ENCODE measurements at regions not wholly inside any gene's neighbourhood (a gene's known extent, or its start where the extent isn't known, plus 50 kb on each side); places are given as distances from the start of the nearest gene placed in this dataset.

- in situ Hi-C loops (cut with HindIII; ENCODE audit: low sequenced_read_pairs), result no loop called here
- DNase-seq (ENCODE audit: low spot score), result no peak
These were observed 179.3 kb upstream of the MGAT5 start for GRCh38 chr2:134074619-134075018.

GRCh38 chr2:134075204-134075603 lies 178.7 kb upstream of the MGAT5 start:
- DNase-seq (ENCODE audit: low spot score), result no peak
- in situ Hi-C loops (cut with HindIII; ENCODE audit: low sequenced_read_pairs), result no loop called here

- no peak for DNase-seq (ENCODE audit: low spot score)
- in situ Hi-C loops (cut with HindIII; ENCODE audit: low sequenced_read_pairs), result no loop called here
These were observed 175.5 kb upstream of the MGAT5 start for GRCh38 chr2:134078354-134078753.

GRCh38 chr2:134079373-134079772 lies 174.5 kb upstream of the MGAT5 start:
- DNase-seq (ENCODE audit: low spot score), result no peak
- in situ Hi-C loops (cut with HindIII; ENCODE audit: low sequenced_read_pairs), result no loop called here

DNA sequence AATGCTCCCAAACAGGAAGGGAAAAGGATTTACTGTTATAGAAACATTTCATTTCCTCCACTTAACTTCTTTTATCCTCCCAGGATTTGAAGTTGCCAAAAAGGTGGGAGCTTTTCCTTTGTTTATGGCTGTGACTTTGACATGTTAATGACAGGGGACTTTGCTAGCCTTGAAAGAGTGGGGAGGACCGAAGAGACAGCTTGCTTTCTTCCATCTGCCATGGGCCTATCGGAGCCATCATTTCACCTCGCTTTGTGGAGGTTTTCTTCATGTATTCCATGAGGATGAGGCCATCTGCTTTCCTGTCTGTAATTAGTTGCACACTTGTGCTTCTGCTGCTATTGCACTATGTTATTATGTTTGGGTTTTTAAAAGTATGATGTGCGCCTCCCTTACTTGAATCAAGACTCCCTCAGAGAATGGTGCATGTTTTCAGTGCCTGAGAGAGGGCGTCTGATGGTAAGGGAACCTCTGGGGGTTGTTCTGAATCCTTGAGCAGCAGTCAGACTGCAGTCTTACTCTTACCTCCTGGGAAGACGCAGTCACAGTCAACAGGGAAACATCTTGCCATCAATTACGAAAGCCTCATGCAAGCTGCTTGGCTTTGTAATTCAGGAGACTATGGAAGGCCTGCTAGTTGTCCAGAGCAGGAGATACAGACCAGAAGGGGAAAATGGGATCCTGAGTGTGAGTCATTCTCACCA lies 173.3 kb upstream of the MGAT5 start:
- in situ Hi-C loops (cut with HindIII; ENCODE audit: low sequenced_read_pairs), result no loop called here

DNA sequence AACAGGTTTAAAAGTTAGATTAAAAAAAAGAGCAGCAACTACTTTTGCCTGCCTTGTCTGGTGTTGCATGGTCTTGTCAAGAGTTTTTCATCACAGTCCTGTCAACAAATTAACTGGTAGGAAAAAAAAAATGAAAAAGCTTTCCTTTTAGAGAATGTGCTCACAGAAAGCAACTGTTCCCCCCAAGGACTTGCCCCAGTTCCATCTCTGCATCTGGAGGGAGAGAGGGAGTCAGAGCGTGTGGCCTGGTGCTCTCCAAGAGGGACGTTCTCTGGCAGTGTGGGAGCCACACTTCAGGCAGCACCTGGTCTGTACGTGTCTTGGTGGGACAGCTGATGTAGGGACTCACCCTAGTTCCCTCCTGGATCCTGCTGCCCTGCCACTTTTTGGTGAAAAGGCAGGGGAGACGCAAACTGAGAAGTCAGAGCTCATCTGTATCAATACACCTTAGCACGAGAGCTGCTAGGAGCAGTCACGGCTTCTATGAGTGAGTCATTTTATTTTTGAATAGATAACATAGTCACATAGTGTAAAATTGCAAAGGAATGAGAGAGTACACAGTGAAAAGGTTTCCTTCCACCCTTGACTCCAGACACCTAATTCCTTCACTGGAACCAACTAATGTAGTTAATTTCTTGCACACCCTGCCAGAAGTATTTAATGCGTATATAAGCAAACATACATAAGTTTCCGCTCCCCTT lies 172.5 kb upstream of the MGAT5 start:
- no peak for DNase-seq (ENCODE audit: low spot score)
- in situ Hi-C loops (cut with HindIII; ENCODE audit: low sequenced_read_pairs), result no loop called here

More for the DNA sequence above, 173.3 kb upstream of the MGAT5 start:
- peak; percentile 27 for DNase-seq (ENCODE audit: low spot score)

GRCh38 chr2:134083548-134083947 lies 170.3 kb upstream of the MGAT5 start:
- in situ Hi-C loops (cut with HindIII; ENCODE audit: low sequenced_read_pairs), result no loop called here
- no peak for DNase-seq (ENCODE audit: low spot score)

DNA sequence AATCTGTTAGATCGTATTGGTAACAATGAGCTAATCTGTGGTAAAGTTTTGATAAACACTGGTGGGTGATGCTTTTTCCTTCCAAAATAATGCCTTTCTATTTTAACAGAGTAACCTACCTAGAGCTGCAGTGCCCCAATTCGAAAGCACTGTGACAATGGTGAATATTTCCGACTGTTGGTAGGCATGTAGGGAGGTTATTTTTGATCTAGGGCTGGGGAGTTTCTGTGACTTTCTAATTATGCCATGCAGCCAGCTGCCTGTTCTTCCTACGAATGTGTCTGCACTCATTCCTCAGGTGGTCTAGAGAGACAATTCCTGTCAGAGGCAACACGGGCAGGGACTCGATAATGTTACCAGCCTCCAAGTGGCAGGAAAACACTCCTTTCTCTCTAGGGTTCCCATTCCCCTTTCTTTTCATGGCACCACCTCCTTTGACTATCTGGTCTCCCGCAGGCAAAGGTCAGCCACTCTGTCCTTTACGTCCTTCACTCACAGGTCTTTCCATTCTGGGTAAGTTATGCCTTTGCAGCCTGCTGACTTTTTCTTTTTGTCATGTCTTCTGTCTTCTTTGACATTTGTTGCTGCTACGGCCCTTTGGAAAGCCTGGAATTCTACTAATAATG lies 167.2 kb upstream of the MGAT5 start:
- in situ Hi-C loops (cut with HindIII; ENCODE audit: low sequenced_read_pairs), result no loop called here
- no peak for DNase-seq (ENCODE audit: low spot score)

DNA sequence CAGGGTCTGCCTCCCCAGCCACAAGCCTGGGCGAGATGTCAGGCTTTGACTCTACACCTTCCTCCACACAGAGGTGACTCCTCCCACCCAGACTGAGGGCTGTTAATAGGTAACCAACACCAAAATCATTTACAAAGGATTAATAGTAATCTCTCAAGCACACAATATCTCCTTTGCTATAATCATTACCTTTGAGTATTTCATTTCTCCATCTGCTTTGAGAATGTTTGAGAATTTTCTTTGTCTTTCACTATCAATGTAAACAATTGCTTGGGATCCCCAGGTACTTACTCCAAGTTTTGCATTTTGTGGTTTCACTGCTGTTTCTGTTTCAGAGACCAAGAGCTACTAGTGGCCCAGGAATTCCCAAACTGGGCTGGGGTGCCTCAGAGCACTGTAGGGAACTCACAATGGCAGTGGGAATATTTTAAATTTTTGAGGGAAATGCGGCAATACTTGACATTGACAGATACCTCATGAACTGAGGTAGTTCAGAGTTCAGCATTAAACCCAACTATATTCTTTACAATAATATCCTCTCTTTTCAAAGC lies 166.4 kb upstream of the MGAT5 start:
- no peak for DNase-seq (ENCODE audit: low spot score)
- in situ Hi-C loops (cut with HindIII; ENCODE audit: low sequenced_read_pairs), result no loop called here

DNA sequence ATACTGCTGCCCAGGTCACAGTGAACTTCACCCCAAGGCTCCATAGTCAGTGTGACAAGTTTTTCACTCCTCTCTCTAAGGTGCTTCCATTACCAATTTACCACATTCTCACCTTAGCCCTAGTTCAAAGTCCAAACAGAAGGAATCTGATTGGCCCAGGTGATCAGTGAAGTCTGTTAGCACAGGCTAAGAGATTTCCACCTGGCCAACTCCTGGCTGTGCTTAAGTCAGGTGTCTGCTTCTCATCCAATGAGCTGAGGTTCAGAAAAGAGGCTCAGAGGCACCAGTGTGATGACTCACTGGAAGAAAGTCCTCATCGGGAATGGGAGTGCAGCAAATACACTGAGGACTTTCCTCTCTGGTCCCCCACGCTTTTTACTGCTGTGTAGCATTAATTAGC lies 164.4 kb upstream of the MGAT5 start:
- no peak for DNase-seq (ENCODE audit: low spot score)
- in situ Hi-C loops (cut with HindIII; ENCODE audit: low sequenced_read_pairs), result no loop called here

GRCh38 chr2:134097740-134098139 lies 156.1 kb upstream of the MGAT5 start:
- in situ Hi-C loops (cut with HindIII; ENCODE audit: low sequenced_read_pairs), result no loop called here

GRCh38 chr2:134098321-134098720 lies 155.6 kb upstream of the MGAT5 start:
- in situ Hi-C loops (cut with HindIII; ENCODE audit: low sequenced_read_pairs), result no loop called here
- no peak for DNase-seq (ENCODE audit: low spot score)

More at GRCh38 chr2:134097740-134098139, 156.1 kb upstream of the MGAT5 start:
- no peak for DNase-seq (ENCODE audit: low spot score)

DNA sequence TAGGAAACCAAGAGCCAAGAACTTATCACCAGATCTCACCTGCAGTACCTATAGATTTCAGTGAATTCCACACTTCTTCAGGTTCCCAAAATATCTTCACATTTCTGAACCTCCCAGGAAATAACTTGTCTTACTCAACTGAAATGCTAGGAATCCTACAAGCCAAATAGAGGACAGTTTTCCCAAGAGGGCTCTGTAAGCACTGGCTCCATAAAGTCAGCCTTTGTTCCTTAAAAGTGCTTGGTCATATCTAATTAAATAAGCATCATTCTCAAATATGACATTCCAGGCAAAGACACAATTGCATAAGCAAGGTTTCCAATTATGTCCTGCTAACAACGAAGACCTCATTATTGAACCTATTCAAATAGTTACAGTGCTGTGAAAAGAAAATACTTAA lies 154.6 kb upstream of the MGAT5 start:
- in situ Hi-C loops (cut with HindIII; ENCODE audit: low sequenced_read_pairs), result no loop called here
- DNase-seq (ENCODE audit: low spot score), result no peak

DNA sequence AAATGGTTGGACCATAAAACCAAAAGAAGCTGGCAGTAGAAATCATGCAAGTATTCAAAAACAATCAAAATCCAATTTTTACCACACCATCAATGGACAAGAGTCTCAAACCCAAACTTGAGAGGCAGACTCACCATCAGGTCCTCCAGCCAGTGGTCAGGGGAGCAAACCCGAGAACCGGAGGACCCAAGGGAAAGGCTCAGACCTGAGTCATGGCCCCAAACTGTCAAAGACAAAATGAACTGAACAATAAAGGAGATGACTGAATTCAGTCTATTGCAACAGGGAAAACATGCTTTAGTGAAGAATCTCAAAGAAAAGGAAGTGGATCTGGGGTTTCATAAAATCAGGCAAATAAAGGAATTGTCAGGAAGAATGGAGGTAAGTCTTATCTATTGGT lies 150.7 kb upstream of the MGAT5 start:
- DNase-seq (ENCODE audit: low spot score), result no peak
- in situ Hi-C loops (cut with HindIII; ENCODE audit: low sequenced_read_pairs), result no loop called here

GRCh38 chr2:134104754-134105153 lies 149.1 kb upstream of the MGAT5 start:
- DNase-seq (ENCODE audit: low spot score), result no peak
- in situ Hi-C loops (cut with HindIII; ENCODE audit: low sequenced_read_pairs), result no loop called here

DNA sequence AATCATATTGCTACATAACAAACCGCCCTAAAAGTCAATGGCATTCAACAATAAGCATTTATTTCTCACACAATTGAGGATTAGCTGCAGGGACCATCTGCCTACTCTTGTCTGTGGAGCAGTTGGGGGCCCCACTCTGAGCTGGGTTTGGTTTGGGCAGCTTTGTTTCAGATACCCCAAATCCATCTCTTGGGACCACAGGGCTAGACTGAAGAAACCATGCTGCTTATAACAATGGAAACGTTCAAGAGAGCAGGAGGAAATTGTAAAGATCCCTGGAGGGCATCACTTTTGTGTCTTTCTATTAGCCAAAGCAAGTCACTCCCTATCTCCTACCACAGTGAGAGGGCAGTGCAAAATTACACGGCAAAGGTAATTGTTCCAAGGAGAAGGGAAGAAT lies 146.5 kb upstream of the MGAT5 start:
- no peak for DNase-seq (ENCODE audit: low spot score)
- in situ Hi-C loops (cut with HindIII; ENCODE audit: low sequenced_read_pairs), result no loop called here

GRCh38 chr2:134108113-134108512 lies 145.8 kb upstream of the MGAT5 start:
- in situ Hi-C loops (cut with HindIII; ENCODE audit: low sequenced_read_pairs), result no loop called here
- DNase-seq (ENCODE audit: low spot score), result no peak

DNA sequence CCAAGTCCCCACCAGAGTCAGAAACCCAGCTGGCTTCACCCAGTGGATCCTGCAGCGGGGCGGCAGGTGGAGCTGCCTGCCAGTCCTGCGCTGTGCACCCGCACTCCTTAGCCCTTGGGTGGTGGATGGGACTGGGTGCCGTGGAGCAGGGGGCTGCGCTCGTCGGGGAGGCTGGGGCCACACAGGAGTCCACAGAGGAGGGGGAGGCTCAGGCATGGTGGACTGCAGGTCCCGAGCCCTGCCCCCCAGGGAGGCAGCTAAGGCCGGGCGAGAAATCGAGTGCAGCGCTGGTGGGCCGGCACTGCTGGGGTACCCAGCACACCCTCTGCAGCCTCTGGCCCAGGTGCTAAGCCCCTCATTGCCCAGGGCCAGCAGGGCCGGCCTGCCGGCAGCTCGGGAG lies 144.6 kb upstream of the MGAT5 start:
- in situ Hi-C loops (cut with HindIII; ENCODE audit: low sequenced_read_pairs), result no loop called here
- no peak for DNase-seq (ENCODE audit: low spot score)

DNA sequence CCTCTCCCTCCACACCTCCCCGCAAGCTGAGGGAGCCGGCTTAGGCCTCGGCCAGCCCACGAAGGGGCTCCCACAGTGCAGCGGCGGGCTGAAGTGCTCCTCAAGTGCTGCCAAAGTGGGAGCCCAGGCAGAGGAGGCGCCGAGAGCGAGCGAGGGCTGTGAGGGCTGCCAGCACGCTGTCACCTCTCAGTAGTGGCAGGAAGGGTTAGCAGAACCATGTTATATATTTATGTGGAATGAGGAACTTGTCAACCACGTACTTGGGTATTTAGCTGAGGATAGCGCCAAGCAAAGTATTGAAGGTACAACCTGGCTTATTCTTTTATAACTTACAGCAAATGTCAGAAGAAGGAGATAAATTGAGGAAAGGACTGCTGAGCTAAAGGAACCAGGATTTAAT lies 144.1 kb upstream of the MGAT5 start:
- in situ Hi-C loops (cut with HindIII; ENCODE audit: low sequenced_read_pairs), result no loop called here
- DNase-seq (ENCODE audit: low spot score), result no peak

DNA sequence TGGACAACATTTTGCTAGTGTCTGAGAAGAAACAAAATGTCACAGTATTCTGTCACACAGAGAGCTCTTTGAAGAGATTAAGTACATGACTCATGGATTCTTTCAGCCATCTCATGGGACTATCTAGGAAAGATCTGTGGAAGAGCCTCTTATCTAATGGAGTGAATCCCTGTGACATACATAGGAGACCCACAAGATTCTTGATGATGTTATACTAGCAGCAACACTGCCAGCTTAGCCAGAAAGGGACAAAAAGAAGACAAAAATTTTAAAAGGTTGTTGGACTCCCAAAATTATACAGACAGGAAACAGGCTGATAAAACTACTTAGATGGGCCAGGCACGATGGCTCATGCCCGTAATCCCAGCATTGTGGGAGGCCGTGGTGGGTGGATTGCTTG lies 143.3 kb upstream of the MGAT5 start:
- in situ Hi-C loops (cut with HindIII; ENCODE audit: low sequenced_read_pairs), result no loop called here
- DNase-seq (ENCODE audit: low spot score), result no peak

All from G401 (cell line).